ENCODE measurements at regions not wholly inside any gene's neighbourhood (a gene's known extent, or its start where the extent isn't known, plus 50 kb on each side); places are given as distances from the start of the nearest gene placed in this dataset.
"Not testable (repeated sequence)": the region's sequence is repeated elsewhere in the genome, so short reads cannot be mapped to it uniquely, and the experiment has no call there.

DNA sequence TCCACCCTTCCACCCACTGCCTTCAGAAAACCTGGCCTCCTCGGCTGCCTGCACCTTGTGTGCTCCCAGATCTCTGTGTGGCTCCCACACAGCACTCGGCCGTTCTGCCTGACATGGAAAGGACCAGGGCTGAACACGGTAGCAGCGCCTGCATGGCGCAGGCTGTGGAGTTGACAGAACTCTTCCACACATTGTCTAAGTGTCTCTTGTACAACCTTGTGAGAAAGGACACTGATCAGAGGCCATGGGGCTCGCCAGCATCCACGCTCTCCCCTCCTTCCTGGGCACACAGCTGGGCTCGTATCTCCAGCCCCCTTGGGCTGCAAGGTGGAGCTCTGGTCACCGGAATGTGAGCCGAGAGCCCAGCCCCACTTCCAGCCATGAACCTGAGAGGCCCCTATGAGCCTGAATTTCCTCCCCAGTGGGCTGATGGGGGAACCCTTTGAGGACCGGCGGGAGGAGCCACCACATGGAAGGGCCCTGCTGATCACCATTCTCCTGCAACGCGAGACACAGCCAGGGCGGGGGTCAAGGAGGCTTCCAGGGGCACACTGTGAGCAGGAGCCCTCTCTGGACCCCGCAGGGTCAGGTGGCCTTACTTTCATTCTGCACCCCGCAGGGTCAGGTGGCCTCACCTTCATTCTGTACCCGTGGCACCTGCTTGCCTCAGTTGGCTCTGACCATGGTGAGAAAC is 314.2 kb upstream of the MYT1L start:
- WGBS (ENCODE audit: insufficient coverage, low coverage, missing lambda C conversion rate) = 2% methylated on average over 17 of the region's 19 CpGs
- no peak overlapping the region for H3K9ac ChIP-seq (ENCODE audit: insufficient read depth in 1 of 2, low read depth in 2 of 2, low read length in 2 of 2)
- ChIA-PET CTCF (ENCODE audit: low intra/inter-chr PET ratio) (no interaction called here), POLR2A (interaction anchor here (0.5 kb wide), 1 partner anchor 56 kb away, joined by 3 read pairs; no protein-coding TSS in a partner anchor)
- DNase-seq (ENCODE audit: extremely low read depth in 1 of 4, low spot score in 3 of 4) = no peak
- no peak overlapping the region for H2AFZ ChIP-seq (ENCODE audit: low read depth, low read length)
- H3K4me3 ChIP-seq = no peak overlapping the region
- no peak overlapping the region for H3K4me2 ChIP-seq (ENCODE audit: insufficient read depth, low read length)
- no peaks in the 10 kb centered on the region for H3K79me2 ChIP-seq (ENCODE audit: control insufficient read depth, insufficient read depth, low read length)
- no peaks in the 10 kb centered on the region for H4K20me1 ChIP-seq (replicated peaks; ENCODE audit: control insufficient read depth, insufficient read depth, low read length)
- H3K36me3 ChIP-seq (ENCODE audit: control insufficient read depth, insufficient read depth, low read length) = no peaks in the 10 kb centered on the region
- no TSS peak for BruUV-seq (replicated peaks)
- TF ChIP-seq RBM14 (IDR thresholded peaks at IDR 0.05; ENCODE audit: borderline replicate concordance, insufficient read depth, low read depth, low read length) = no peak
- no peak for TF ChIP-seq FOSL1 (tag; conservative IDR thresholded peaks at IDR 0.05)
- no peak for TF ChIP-seq POLR2B (IDR thresholded peaks at IDR 0.05; ENCODE audit: low read depth, partially characterized antibody)
- TF ChIP-seq NFIX (CRISPR knock-in tag; IDR thresholded peaks at IDR 0.05; ENCODE audit: low read depth) = no peak
- TF ChIP-seq BRD9 (IDR thresholded peaks at IDR 0.05; ENCODE audit: low read depth, partially characterized antibody) = no peak
- TF ChIP-seq SIN3A (IDR thresholded peaks at IDR 0.05; ENCODE audit: borderline replicate concordance in 2 of 2, control insufficient read depth in 1 of 2, low read depth in 2 of 2, low read length in 2 of 2) = no peak
- TF ChIP-seq, protein P1, sequence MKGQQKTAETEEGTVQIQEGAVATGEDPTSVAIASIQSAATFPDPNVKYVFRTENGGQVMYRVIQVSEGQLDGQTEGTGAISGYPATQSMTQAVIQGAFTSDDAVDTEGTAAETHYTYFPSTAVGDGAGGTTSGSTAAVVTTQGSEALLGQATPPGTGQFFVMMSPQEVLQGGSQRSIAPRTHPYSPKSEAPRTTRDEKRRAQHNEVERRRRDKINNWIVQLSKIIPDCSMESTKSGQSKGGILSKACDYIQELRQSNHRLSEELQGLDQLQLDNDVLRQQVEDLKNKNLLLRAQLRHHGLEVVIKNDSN (CRISPR knock-in tag; IDR thresholded peaks at IDR 0.05) = no peak
- TF ChIP-seq ZNF134 (CRISPR knock-in tag; conservative IDR thresholded peaks at IDR 0.05) = no peak
- TF ChIP-seq ZFP36 (IDR thresholded peaks at IDR 0.05; ENCODE audit: low read depth, low read length, partially characterized antibody) = no peak
- TF ChIP-seq ZNF24 (IDR thresholded peaks at IDR 0.05) = no peak
- no peak for TF ChIP-seq ZNF507 (tag; conservative IDR thresholded peaks at IDR 0.05)
- TF ChIP-seq PPARD (CRISPR knock-in tag; IDR thresholded peaks at IDR 0.05) = no peak
- TF ChIP-seq ZNF124 (CRISPR knock-in tag; IDR thresholded peaks at IDR 0.05) = no peak
- no peaks in the 10 kb centered on the region for H3K9me1 ChIP-seq (ENCODE audit: control insufficient read depth, insufficient read depth, low read length)
- no peak for ATAC-seq
- no peaks in the 10 kb centered on the region for H3K4me1 ChIP-seq (replicated peaks in 1 of 2; ENCODE audit: control insufficient read depth in 2 of 2, insufficient read depth in 2 of 2, low read length in 2 of 2)
- H3K27me3 ChIP-seq (ENCODE audit: control insufficient read depth in 2 of 2, insufficient read depth in 2 of 2, low read length in 2 of 2) = peaks cover 0 to 50% of the 10 kb centered on the region in 2 experiments; a peak in 2 of 5 replicates
- intact Hi-C loops (cut with micrococcal nuclease) = no loop called here
- in situ Hi-C loops (cut with MboI) = no loop called here
- H3K27ac ChIP-seq (ENCODE audit: extremely low read depth, low read depth, low read length) = no peak overlapping the region
- no peaks in the 10 kb centered on the region for H3K9me3 ChIP-seq (replicated peaks; ENCODE audit: control insufficient read depth, insufficient read depth, low read depth, low read length)
- FAIRE-seq = no peak

GRCh38 chr2:2644751-2645150 is 313.7 kb upstream of the MYT1L start:
- BruUV-seq (replicated peaks); H3K9ac ChIP-seq (ENCODE audit: insufficient read depth in 1 of 2, low read depth in 2 of 2, low read length in 2 of 2); FAIRE-seq; H3K36me3 ChIP-seq (ENCODE audit: control insufficient read depth, insufficient read depth, low read length); H3K79me2 ChIP-seq (ENCODE audit: control insufficient read depth, insufficient read depth, low read length); H3K9me1 ChIP-seq (ENCODE audit: control insufficient read depth, insufficient read depth, low read length); H3K9me3 ChIP-seq (replicated peaks; ENCODE audit: control insufficient read depth, insufficient read depth, low read depth, low read length); ATAC-seq; intact Hi-C loops (cut with micrococcal nuclease); H3K4me3 ChIP-seq; H2AFZ ChIP-seq (ENCODE audit: low read depth, low read length); H3K27ac ChIP-seq (ENCODE audit: extremely low read depth, low read depth, low read length); H4K20me1 ChIP-seq (replicated peaks; ENCODE audit: control insufficient read depth, insufficient read depth, low read length); DNase-seq (ENCODE audit: extremely low read depth in 1 of 4, low spot score in 3 of 4); H3K4me2 ChIP-seq (ENCODE audit: insufficient read depth, low read length); H3K4me1 ChIP-seq (replicated peaks in 1 of 2; ENCODE audit: control insufficient read depth in 2 of 2, insufficient read depth in 2 of 2, low read length in 2 of 2); in situ Hi-C loops (cut with MboI); CTCF ChIA-PET (ENCODE audit: low intra/inter-chr PET ratio): not testable (repeated sequence)
- peaks cover 0 to 53% of the 10 kb centered on the region in 2 experiments; a peak in 2 of 5 replicates for H3K27me3 ChIP-seq (ENCODE audit: control insufficient read depth in 2 of 2, insufficient read depth in 2 of 2, low read length in 2 of 2)
- POLR2A ChIA-PET = interaction anchor here (0.5 kb wide), 1 partner anchor 56 kb away, joined by 3 read pairs; no protein-coding TSS in a partner anchor
- WGBS (ENCODE audit: insufficient coverage, low coverage, missing lambda C conversion rate) = 0% methylated on average over 5 of the region's 9 CpGs

All from K562 (cell line).